BE2C (cell line): ENCODE measurements at regions not wholly inside any gene's neighbourhood (a gene's known extent, or its start where the extent isn't known, plus 50 kb on each side); places are given as distances from the start of the nearest gene placed in this dataset.

Experiments
- DNase-seq: peaks from one replicate; pipeline ENCODE4 v3.0.0-alpha.2; 2020
- H3K27me3 ChIP-seq: fragments of 250-450 bp; sonication (Bioruptor Pico); 2 replicates; pipeline ENCODE4 v1.5.1; 2020; ENCODE audit warnings: mild to moderate bottlenecking
- H3K36me3 ChIP-seq: fragments of 250-450 bp; sonication (Bioruptor Pico); 2 replicates; pipeline ENCODE4 v1.5.1; 2020; ENCODE audit warnings: mild to moderate bottlenecking
- H3K4me1 ChIP-seq: fragments of 250-450 bp; sonication (Bioruptor Pico); 2 replicates; pipeline ENCODE4 v1.5.1; 2020
- H3K4me3 ChIP-seq: 2 replicates; pipeline ENCODE4 v1.5.1; 2011; ENCODE audit warnings: low read depth, low read length
- H3K9me3 ChIP-seq: fragments of 250-450 bp; sonication (Bioruptor Pico); 2 replicates; pipeline ENCODE4 v1.5.1; 2020
- CTCF ChIP-seq: IDR thresholded peaks from 2 replicates; pipeline ENCODE4 v1.5.1; 2012; ENCODE audit warnings: mild to moderate bottlenecking, low read depth, low read length

GRCh38 chr12:65634626-65635331, 189.5 kb upstream of the HMGA2 start:
- no peaks in the 10 kb centered on the region for H3K9me3 ChIP-seq
- no peaks in the 10 kb centered on the region for H3K4me1 ChIP-seq
- no peak for TF ChIP-seq CTCF
- H3K36me3 ChIP-seq: no peaks in the 10 kb centered on the region
- no peaks in the 10 kb centered on the region for H3K27me3 ChIP-seq
- H3K4me3 ChIP-seq: no peak overlapping the region
- no peak for DNase-seq

GRCh38 chr12:65636436-65636835, 187.8 kb upstream of the HMGA2 start:
- no peak for TF ChIP-seq CTCF
- no peaks in the 10 kb centered on the region for H3K4me1 ChIP-seq
- H3K36me3 ChIP-seq: no peaks in the 10 kb centered on the region
- no peaks in the 10 kb centered on the region for H3K27me3 ChIP-seq
- H3K4me3 ChIP-seq: no peak overlapping the region
- no peaks in the 10 kb centered on the region for H3K9me3 ChIP-seq
- no peak for DNase-seq

- H3K36me3 ChIP-seq: no peaks in the 10 kb centered on the region
- no peaks in the 10 kb centered on the region for H3K27me3 ChIP-seq
- H3K4me1 ChIP-seq: no peaks in the 10 kb centered on the region
- H3K9me3 ChIP-seq: no peaks in the 10 kb centered on the region
- no peak for TF ChIP-seq CTCF
- no peak overlapping the region for H3K4me3 ChIP-seq
- DNase-seq: no peak
Measured at GRCh38 chr12:65637150-65637549, 187.1 kb upstream of the HMGA2 start.

- H3K4me3 ChIP-seq: no peak overlapping the region
- no peak for DNase-seq
- H3K36me3 ChIP-seq: no peaks in the 10 kb centered on the region
- H3K9me3 ChIP-seq: no peaks in the 10 kb centered on the region
- H3K27me3 ChIP-seq: no peaks in the 10 kb centered on the region
- no peaks in the 10 kb centered on the region for H3K4me1 ChIP-seq
- no peak for TF ChIP-seq CTCF
Measured at GRCh38 chr12:65637774-65638173, 186.5 kb upstream of the HMGA2 start.

- H3K27me3 ChIP-seq: no peaks in the 10 kb centered on the region
- no peaks in the 10 kb centered on the region for H3K4me1 ChIP-seq
- H3K4me3 ChIP-seq: no peak overlapping the region
- no peaks in the 10 kb centered on the region for H3K36me3 ChIP-seq
- TF ChIP-seq CTCF: no peak
- no peak for DNase-seq
- no peaks in the 10 kb centered on the region for H3K9me3 ChIP-seq
Measured at GRCh38 chr12:65638324-65638723, 186.0 kb upstream of the HMGA2 start.

GRCh38 chr12:65640489-65640901, 183.8 kb upstream of the HMGA2 start:
- no peaks in the 10 kb centered on the region for H3K36me3 ChIP-seq
- DNase-seq: no peak
- H3K9me3 ChIP-seq: no peaks in the 10 kb centered on the region
- H3K4me3 ChIP-seq: no peak overlapping the region
- no peak for TF ChIP-seq CTCF
- H3K27me3 ChIP-seq: no peaks in the 10 kb centered on the region
- no peaks in the 10 kb centered on the region for H3K4me1 ChIP-seq
